CMK (cell line): ENCODE measurements at regions not wholly inside any gene's neighbourhood (a gene's known extent, or its start where the extent isn't known, plus 50 kb on each side); places are given as distances from the start of the nearest gene placed in this dataset.
"Not testable (repeated sequence)": the region's sequence is repeated elsewhere in the genome, so short reads cannot be mapped to it uniquely, and the experiment has no call there.

Source experiments
- DNase-seq: peaks from one replicate; pipeline ENCODE4 v3.0.0-alpha.2; 2010; ENCODE audit warnings: low read depth

DNA sequence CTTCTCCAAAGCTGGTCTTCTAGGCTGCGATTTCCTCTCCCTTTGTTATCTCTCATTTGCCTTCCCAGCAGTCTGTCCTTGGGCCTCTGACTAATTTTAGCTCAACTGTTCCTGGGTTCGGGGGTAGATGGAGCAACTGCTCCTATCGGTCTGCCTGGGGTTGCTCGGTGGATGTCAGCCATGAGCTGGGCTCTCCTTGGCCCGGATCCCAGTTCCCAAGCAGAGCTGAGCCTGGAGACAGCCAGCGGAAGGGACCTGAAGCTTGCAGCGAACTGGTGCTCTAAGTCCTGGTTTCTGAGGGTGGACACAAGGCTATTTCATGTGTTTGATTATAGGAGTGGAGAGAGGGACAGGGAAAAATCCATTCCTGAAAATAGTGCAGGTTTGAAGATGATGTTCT is 423.0 kb downstream of the RPS6KC1 start:
- no peak for DNase-seq

DNA sequence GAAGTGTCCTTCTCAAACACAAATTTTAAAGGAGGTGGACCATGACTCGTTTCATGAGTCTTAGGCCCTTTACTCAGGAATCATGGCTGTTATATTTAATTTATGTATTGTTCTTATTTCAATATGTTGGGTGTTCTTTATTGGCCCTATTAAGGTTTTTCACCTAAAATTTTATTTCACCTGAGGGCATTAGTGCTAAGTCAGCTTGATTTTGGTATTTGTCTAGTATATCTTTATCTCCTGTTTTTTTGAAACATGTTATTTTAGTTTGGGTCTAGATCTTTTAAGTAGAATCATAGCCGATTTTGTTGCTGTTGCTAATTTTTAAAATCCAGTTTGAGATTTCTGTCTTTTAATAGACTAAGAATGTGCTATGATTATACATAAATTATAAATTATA is 430.4 kb downstream of the RPS6KC1 start:
- no peak for DNase-seq

DNA sequence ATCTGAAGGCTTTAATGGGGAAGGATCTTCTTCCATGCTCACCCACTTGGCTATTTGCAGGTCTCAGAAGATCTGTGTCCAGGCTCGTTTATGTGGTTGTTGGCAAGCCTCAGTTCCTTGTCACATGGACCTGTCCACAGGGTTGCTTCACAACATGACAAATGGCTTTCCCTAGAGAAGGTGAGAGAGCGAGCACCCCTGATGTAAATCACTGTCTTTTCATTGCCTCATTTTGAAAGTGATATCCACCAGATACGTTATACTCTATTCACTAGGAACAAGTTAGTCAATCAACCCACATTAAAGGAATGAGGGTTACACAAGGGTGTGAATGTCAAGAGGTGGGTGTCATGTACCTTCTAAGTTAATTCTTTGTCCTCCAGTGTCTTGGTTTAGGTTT is 433.3 kb downstream of the RPS6KC1 start:
- no peak for DNase-seq

DNA sequence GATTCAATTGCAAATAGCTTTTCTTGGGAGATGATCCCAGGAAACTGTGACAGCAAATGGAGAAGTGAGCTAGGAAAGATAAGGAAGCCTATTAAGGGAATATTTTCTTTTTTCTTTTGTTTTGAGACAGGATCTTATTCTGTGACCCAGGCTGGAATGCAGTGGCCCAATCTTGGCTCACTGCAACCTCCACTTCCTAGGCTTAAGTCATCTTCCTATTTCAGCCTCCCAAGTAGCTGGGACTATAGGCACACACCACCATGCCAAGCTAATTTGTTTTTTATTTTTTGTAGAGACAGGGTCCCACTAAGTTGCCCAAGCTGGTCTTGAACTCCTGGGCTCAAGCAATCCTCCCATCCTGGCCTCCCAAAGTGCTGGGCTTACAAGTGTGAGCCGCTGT is 433.7 kb downstream of the RPS6KC1 start:
- no peak for DNase-seq

DNA sequence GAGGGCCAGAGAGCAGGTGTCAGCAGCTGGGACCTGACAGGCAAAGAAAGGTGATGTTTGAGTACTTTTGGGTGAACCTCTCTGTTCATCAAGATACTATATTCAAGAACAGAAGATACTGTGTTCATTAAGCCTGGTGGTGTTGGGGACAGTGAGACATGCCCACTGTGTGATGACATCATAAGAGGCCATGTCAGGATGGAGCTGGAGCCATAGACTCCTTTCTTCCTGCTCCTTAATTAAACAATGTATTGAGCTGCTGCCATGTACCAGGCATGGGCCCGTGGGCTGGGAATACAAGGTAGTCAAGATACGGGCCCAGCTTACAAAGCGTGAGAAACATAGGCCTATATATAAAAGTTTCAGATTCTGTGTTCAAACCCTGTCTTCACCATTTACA is 435.4 kb downstream of the RPS6KC1 start:
- DNase-seq: no peak

DNA sequence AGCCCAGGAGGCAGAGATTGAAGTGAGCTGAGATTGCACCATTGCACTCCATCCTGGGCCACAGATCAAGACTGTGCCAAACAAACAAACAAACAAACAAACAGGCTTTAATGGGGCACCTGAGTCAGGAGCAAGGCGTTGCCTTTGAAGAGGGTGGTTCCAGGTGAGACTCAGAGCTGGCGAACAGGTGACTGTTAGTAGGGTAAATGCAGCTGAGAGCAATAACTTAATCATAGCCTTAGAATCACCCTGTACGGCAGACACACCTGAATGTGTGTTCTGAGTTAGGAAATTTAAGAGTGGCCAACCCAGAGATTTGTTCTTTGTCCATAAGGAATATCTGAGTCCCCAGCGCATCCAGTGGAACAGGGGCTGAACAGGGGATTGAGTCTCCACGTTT is 440.4 kb downstream of the RPS6KC1 start:
- no peak for DNase-seq

DNA sequence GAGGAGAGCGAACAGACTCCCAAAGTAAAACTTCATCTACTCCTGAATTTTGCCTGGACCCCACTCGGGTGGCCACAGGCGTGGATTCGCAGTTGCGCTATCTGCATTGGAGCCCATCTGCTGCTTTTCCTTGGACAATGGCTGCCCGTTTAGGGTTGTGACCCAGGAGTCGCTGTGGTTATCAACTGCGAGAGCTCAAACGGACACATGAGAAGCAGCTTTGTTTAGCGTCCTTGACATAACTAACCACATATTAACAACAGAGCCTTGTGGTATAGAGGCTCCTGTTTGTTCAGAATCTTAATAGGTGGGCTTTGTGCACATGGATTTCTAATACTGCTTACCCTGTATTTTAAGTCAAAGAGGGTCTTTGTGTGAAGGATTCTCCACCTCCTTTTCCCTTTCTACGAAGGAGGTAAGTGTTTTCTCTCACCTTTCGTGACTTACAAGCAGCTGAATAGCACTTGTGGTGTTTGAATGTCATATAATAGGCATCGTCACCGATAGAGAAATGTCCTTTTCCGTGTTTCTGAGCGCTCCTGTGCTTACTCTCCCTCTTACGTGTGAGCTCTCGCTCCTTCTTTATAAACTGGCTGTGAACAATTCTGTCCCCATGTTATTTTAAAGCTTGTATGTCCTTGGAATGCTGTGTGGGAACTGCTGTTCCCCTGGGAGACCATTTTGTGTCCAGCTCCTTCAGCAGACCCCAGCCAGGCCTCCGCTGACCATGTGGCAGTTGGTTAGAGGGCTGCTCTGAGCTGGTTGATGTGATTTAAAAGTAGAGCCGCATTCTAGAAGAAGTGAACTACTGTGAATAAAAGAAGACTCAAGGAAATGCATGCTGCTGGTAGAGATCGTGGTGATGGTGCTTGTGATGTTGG is 441.4 kb downstream of the RPS6KC1 start:
- no peak for DNase-seq

DNA sequence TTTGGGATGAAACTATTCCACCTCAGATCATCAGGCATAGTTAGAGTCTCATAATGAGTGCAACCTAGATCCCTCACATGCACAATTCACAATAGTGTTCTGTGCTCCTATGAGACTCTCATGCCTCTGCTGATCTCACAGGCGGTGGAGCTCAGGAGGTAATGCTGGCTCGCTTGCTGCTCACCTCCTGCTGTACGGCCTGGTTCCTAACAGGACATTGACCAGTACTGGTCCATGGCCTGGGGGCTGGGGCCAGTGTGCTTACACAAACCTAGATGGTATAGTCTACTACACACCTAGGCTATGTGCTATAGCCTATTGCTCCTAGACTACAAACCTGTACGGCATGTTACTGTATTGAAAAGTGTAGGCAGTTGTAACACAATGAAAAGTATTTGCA is 448.4 kb downstream of the RPS6KC1 start:
- DNase-seq: no peak

DNA sequence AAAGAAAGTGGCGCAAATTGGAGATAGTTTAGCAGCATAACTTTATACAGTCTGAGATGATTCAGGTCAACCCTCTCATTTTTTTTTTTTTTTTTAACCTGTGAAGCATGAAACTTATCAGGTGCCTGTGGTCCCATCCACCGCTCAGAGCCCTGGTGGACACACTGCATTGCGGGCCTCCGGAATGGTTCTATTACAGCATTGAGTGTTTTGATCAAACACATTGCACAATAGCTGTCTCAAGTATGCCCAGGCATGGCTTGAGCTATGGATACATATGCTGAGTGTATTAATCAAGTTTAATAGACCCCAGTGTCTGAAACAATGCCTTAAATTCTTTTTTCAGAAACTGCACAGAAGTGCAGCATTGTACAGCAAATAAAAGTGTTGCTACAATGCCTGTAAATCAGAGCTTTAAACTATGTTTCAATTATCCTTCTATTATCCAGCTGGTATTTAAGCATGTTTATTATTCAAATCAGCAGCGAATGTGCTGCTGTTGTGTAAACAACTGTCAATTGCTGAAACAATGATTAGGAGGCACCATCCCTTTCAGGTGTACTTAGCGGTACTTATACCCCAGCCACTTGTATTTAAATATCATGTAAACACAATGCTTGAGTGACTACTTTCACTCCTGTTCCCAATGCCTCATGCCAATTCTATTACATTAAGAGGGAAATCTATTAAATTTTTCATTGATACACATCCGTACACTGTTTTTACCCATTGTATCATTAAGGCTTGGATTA is 456.6 kb downstream of the RPS6KC1 start:
- no peak for DNase-seq

DNA sequence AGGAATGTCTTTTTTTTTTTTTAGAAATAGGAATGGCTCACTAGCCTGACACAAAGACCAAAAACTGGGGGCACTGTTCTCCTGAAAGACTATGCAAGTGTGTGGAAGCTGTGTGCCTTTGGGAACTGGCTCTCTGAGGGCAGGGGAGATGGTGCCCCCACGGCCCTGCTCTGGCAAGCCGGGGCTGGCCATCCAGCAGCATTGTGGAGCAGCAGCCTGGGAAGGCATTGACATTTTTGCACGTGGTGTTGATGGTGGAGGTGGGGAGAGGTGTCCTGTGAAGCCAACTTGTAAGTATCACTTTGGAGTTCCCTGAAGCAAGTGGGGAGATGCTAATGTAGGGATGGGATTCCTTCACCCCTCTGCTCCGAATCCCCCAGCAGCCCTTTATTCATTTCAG is 460.1 kb downstream of the RPS6KC1 start:
- no peak for DNase-seq

DNA sequence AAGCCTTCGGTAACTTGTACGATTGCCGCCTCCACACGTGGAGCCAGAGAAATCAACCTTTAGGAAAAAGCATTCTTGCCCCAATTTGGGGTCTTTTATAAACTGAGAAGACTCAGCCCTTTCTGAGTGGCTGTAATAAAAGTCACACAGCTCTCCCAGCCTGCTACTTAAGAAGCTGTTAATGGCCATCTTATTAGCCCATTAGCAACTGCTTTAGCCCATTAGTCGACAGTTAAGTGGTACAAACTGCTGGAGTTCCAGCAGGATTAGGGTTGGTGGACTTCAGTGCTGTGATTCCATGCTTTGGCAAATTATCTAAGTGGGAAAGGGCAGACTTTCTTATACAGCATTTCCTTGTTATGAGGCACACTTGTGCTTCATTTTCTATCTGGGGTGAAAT is 461.3 kb downstream of the RPS6KC1 start:
- DNase-seq: no peak

DNA sequence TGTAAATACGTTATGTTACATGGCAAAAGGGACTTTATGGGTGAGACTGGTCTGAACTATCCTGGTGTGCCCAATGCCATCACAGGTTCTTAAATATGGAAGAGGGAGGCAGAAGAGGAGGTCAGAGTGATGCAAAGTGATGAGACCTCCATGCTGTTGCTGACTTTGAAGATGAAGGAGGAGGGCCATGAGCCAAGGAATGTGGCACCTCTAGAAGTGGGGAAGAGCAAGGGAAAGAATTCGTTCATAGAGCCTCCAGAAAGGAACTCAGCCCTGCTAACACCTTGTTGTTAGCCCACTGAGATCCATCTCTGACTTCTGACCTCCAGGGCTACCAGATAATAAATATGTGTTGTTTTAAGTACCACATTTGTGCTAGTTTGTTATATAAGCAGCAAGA is 462.0 kb downstream of the RPS6KC1 start:
- DNase-seq: no peak

DNA sequence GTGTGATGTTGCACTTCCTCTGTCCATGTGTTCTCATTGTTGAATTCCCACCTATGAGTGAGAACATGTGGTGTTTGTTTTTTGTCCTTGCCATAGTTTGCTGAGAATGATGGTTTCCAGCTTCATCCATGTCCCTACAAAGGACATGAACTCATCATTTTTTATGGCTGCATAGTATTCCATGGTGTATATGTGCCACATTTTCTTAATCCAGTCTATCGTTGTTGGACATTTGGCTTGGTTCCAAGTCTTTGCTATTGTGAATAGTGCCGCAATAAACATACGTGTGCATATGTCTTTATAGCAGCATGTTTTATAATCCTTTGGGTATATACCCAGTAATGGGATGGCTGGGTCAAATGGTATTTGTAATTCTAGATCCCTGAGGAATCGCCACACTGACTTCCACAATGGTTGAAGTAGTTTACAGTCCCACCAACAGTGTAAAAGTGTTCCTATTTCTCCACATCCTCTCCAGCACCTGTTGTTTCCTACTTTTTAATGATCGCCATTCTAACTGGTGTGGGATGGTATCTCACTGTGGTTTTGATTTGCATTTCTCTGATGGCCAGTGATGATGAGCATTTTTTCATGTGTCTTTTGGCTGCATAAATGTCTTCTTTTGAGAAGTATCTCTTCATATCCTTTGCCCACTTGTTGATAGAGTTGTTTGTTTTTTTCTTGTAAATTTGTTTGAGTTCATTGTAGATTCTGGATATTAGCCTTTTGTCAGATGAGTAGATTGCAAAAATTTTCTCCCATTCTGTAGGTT is 463.6 kb downstream of the RPS6KC1 start:
- DNase-seq: not testable (repeated sequence)

DNA sequence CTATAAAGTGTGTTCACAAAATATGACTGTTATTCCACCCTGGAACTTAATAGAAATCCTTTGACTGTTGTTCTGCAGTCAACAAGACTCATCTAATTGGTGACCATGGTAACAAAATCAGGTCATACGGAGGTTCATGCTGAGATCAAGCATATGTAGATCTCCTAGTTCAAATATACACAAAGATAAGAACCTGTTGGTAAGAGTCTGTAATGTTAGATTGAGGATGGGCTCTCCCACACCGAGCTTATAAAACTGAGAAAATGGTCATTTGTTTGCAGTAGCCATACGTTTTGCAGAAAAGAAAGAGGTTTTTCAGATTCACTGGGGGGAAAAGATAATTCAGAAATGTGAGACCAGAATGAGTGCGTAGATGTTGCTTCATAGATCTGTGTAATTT is 468.1 kb downstream of the RPS6KC1 start:
- DNase-seq: no peak

DNA sequence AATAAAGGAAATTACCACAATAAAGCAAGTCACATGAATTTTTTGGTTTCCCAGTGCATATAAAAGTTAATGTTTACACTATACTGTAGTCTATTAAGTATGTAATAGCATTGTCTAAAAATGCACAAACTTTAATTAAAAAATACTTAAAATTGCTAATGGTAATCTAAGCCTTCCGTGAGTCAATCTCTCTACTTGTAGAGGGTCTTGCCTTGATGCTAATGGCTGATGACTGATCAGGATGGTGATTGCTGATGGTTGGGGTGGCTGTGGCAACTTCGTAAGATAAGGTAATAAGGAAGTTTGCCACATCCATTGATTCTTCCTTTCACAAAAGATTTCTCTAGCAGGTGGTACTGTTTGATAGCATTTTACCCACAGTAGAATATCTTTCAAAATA is 466.6 kb upstream of the PROX1 start:
- no peak for DNase-seq

DNA sequence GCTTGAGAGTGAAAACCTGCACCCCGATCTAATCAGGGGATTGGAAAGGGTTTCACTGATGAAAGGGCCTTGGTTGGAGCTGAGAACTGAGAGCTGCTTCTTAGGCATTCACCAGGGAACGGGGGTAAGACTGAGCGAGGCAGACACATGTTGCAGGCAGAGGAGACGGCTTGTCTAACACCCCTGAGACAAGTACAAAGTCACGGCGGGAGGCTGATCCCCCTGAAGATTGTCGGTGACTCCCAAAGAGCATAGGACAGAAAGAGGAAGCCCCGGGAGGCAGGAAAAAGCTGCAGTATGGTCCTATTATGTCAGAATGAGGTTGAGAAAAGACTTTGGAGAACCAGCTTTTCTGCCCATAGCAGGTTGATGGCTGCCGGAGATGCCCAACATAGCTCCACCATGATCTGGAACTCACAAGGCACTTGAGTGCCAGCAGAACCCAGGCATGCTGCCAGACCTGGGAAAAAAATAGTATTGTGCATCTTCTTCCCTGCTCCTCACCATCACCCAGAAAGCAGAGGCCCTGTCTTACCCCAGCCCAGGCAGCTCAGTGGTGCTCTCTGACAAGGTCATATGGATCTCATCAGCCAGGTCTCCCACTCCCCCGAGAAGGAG is 463.9 kb upstream of the PROX1 start:
- no peak for DNase-seq

DNA sequence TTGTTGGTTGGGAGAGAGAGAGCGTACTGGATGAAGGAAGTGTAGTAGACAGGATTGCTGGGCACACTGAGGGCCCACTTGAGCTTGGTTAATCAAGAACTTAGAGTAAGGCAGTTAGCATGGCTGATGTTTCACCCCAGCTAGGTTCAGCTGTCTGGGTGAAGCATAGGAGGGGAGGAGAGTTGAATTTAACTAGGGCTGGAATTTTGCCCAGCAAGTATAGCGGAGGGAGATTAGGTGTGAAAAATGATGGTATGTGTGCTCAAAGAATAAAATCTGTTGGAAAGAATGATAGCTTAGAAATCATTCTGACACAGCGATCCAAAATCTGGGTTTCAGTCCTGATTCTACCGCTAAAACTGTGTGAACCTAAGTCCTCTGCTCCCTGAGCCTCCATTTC is 461.5 kb upstream of the PROX1 start:
- no peak for DNase-seq

DNA sequence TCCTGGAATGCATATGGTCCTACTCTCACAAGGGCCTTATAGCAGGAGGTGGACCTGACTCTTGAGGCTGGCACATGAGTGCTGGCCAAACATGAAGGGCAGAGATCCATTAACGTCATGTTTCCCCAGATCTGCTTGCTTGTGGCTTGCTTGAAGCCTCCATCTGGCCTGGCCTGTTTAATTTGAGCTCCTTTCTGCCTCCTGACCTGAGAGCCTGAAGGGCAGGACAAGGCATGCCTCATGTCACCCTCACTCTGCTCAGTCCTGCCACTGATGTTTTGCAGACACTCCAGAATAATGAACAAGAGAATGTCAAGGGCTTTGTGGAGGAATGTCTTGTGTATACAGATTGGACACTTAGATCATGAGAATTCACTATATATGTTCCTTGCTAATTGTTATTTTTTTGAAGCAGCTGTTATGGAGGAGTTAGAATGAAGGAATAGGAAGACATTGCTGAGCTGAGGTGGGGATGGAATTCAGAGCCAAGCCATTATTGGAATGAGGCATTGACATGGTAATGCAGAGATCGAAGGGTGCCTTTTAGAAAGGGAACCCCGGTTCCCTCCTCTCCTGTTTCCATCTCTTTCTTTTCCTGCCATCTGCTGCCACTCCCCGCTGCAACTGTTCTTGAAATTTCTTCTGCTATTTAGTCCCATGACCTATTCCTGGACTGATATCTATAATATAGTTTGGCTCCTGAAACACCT is 457.0 kb upstream of the PROX1 start:
- no peak for DNase-seq

DNA sequence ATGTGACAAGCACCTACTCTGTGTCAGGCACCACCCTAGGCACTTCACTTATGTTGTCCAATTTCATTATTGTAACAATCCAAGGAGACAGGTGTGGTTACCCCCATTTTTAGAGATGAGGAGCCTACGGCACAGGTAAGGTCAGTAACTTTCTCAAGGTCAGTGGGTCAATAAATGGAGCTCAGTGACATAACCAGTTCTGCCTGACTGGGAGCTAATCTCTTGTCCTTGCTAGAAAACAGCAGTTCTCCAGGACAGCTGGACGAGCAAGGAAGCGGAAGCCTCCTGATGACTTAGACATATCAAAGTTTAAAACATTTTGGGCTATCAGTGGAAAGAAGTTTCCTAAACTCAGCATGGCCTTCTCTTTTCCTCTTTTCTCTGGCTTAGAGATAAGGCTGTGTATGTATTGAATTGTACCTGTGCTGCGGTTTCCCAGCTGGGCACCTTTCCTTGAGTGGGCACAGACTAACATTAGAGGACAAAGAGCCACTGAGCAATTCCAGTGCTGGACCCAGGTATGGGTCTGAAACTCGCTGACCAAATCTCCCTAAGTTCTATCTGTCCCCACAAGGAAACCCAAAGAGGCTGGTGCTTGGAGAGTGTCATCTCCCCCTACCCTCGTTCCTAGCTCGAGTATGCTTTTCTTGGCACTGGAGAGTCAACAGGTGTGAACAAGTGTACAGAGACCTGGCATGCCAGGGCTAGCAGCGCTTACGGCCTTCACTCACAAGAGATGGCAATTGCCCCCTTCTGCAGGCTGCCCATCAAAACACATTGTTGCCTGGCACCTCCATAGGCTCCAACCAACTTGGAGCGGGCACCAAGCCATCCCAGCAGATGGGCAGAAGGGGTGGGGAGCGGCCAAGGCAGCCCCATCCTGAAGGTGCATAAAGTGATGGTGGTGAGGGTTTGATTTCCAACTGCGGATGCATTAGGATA is 456.1 kb upstream of the PROX1 start:
- DNase-seq: no peak

DNA sequence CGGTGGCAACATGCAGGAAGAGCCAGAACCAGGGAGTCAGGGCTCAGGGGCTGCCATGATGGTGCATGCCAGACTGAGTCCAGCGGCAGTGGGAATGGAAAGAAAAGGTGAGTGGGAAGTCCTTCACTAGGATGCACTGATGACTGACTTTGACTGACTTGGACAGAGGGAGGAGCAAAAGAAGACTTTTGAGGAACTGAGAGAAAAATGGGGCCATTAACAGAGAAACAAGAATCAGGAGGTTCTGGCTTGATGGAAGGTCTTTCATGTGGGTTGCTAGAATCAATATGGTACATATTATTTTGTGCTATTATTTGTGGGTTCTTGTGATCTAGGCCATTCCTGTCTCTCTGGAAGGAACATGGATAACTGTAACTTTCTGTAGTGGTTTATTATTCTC is 454.6 kb upstream of the PROX1 start:
- no peak for DNase-seq

DNA sequence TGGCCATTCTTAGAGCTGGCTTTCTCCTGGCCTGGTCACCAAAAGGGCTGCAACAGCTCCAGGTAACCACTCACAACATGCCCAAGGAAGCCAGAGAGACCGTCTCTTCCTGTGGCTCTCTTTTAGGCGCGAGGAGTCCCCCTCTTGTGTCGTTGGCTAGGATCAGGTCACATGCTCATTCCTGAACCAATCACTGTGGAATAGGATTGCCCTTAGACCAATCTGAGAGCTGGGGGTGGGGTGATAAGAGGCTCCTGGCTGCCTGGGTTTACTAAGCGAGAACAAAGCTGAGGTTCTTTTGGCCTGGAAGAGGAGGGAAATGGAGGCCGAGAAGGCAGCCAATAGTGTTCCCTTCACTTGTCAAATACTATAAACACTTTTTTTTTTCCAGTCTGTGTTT is 452.1 kb upstream of the PROX1 start:
- no peak for DNase-seq
